NCI-H128 (cell line): ENCODE measurements at regions not wholly inside any gene's neighbourhood (a gene's known extent, or its start where the extent isn't known, plus 50 kb on each side); places are given as distances from the start of the nearest gene placed in this dataset.

Source experiments
- DNase-seq: peaks from one replicate; lab custom pipeline; 2025; ENCODE audit not compliant: unreplicated experiment; lab: John Stamatoyannopoulos, UW

DNA sequence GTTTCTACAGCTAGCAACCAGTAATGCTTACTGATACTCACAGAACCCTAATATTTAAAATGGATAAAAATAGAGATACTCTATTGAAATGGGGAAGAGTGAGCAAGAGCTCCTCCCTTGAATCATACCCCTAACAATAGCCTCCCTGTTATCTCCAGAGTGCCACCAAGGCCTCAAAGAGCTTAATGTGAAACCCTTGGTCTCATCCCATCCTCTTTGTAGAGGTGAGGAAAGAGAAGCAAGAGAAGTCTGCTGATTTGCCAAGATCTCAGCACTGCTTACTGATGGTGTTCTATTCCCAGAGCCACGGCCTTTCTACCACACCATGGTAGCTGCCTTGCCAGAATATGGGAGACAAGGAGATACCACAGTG lies 463.4 kb upstream of the PROK2 start:
- DNase-seq: no peak

DNA sequence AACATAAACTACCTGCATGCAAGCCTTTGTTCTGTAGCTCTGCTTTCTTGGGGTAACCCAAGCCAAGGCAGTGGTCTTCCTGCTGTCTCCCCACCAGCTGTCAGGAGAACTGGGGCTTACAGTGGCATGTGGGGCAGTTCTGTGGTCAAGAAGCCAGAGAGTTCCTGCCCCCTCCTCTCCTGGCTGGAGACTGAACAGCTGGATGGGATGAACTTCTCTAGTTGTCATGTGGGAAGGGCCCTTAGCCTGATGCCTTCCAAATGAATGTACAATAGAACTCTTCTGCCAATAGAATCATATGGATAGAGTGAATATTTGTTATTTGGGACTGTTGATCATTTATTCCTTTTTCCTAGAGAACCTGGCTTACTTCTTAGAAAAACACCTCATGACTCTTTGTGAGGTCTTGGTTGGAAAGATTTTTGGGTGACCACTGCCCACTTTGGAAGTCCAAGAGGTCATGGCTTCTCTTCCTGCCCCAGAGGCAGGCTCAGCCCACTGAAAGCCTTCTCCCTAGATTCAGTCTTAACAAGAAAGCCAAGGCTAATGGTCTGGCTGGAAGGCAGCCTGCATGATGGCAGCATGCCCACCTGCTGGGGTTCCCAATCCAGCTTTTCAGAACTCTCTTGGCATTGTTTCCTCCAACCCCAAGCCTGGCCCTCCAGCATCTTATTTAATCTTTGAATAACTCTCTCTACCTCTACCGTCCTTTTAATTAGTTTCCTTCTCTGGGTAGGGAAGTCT lies 462.9 kb upstream of the PROK2 start:
- no peak for DNase-seq

DNA sequence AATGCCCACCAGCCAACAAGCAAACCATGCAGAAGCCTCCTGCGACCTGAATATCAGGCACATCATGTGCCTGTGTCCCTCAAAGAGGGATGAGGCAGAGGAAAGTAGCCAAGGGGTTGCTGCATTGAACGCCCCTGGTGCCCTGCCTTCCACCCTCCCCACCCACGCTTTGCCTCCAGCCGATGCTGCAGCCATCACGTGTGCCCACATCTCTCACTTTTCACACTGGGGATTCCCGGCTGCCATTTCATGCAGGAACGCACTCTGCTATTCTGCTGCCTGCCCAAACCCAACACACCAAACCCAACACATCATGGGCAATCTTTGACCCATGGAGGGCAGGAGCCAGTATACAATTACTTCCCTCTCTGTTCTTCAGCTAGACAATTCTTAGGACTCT lies 462.2 kb upstream of the PROK2 start:
- no peak for DNase-seq

DNA sequence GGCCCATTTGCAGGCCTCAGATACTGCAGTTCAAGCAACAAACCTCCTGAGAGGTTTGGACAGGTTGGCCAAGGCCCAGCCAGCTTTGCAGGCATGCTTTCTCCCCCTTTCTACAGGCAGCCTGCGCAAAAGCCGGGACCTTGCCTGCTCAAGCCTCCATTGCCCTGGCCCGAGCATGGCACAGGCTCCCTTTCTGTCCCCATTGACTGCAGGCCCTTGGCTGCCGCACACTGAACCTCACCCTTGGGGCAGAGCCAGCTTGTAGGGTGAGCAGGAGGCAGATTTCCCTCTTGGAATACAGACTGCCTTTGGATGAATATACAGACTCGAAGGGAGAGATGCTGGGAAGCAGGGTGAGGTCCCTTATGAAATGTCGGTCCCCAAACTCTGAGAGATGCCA lies 461.7 kb upstream of the PROK2 start:
- no peak for DNase-seq

DNA sequence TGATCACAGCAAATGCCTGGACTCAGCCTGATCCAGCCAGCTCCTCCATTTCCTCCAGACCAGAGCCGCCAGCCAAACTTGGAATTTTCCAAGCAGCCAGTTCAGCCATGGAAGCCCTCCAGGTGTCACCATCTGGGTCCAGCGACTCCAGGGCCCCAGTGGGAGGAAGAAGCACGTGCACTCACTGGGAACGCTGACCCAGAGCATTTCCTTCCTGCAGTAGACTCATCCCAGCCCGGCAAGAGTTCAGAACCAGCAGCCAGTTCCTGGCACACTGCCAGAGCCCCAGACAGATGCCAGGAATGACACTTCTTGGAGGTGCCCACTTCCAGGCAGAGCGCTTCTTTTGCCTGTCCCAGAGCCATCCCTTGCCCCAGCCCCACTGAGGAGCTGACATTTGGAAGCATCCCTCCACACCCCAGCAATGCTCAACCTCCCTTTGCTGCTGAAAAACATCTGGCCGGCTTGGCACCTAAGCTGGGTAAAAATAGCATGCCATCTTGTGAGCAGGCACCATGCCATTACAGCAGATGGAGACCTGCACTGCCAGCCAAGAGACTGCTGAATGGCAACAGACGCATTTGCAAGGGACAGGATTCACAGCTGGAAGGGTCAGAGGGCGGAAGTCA lies 460.3 kb upstream of the PROK2 start:
- no peak for DNase-seq

DNA sequence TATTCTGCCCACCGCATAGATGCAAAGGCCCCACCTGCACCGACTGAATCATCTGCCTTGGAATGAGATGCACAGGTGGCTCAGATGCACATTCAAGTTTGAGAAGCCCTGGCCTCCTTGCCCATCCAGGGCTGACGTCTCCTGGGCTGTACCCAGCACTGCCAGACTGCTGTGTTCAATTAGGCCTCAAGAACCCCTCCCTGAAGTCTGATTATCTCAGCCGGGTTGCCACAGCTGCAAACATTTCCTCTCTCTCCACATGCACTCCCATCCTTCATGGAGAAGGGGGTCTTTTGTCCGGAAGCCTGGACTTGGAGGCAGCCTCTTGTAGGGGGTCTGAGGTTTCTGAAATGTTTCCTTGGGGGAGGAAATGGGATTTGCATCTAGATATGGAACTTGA lies 459.4 kb upstream of the PROK2 start:
- DNase-seq: no peak

DNA sequence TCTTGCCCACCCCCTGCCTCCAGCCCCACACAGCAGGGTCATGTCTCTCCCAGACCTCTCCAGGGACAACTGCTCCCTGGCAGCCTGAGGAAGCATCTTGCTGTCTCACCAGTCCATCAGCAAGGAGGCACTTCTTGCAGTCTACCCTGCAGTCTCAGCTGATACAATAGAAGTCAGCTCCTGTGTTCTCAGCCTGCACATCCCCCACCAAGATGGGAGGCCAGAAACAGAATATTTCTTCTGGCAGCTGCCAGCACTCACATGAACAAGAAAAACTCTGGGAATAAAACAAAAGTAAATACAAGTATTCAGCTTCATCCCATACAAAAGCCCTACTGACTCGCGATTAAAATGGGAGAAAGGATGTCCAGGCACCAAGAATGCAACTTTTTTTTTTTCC lies 457.4 kb upstream of the PROK2 start:
- no peak for DNase-seq

DNA sequence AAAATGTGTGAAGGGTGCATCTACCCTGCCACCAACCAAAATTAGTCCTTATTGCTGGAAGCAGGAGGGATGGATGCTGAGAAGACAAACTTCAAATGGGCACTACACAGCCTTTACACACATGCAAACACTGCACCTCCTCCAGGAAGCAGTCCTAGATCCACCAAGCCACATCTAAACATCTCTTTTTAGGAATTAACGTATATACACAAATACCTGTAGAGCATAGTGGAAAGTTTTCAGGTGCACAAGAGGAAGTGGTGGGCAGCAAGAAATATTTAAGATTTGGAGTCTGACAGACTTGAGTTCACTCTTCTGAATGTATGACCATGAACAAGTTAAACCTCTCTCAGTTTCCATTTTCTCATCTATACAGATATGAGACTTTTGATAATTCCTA lies 456.6 kb upstream of the PROK2 start:
- no peak for DNase-seq

DNA sequence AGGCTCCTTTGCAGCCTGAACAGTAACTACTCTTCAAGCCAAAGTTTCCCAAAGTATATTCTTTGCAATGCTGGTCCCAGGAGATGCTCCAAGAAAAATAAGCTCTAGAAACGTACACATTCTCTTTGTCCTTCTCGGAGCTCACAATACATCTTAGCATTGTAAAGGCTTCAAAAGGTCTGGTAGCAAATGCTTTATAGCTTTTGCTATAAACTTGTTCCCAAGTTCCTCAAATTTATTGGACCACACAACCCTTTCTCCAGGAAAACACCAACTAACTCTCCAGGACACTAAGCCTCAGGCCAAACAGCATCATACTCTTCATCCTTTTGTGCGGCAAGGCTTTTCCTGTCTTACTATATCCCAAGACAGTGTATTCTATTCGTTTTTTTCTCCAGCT lies 455.6 kb upstream of the PROK2 start:
- DNase-seq: no peak

DNA sequence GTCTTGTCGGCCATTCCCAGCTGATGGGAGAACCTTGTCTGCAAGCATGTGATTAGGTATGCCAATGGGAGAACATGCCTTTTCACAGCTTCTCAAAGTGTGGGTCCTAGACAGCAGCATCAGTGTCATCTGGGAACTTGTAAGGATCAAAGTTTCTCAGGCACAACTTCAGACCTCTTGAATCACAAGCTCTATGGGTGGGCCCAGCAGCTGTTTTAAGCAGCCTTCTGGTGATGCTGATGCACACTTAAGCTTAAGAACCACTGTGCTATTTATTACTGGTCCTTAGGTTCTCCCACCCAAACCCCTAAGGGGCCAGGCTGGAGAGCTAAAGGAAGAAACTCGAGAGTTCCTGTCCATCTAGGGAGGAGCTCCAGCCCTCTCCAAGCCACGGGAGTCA lies 453.9 kb upstream of the PROK2 start:
- no peak for DNase-seq

DNA sequence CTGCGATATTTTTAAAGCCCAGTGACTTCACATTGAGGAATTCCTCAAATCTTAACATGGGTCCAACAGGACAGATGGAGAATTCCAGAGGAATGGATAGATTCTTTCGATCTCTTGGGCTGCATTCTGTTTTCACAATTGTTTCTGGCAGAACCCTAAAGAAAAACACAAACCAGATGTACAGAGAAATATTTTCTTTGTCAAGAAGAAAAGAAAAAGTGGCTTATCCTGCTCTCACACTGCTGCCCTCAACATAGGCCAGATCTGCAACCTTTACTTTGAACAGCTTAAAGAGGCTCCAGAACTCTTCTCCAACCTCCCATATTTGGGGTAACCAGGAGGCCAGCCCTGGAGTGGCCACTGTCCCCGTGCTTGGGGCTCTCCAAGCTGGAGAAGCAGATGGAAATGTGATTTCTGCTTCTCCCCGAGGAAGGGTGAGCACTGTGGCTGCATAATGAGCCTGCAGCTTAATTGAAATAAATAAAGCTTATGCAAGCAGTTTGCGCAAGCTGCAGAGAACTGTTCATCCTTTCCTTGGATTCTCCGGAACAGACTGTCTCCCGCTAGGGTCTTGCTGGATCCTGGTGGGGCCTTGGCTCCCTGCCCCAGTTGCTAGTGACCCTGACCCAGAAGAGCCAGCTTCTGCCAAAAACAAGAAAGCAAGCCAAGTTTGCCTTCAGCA lies 453.2 kb upstream of the PROK2 start:
- no peak for DNase-seq

DNA sequence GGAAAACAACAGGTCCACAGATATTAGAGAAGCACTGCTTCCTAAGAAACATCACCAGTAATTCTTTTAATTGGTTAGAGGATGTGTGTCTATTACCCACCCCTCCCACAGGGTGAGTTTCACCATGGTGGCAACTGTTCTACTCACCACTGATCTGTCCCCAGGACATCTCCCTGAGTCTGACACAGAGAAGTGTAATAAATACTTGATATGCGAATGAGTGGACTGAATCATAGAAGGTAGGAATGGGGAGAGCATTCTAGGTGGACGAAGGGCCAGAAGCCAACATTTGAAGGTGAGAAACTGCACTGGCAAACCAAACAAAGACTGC lies 452.7 kb upstream of the PROK2 start:
- DNase-seq: no peak

DNA sequence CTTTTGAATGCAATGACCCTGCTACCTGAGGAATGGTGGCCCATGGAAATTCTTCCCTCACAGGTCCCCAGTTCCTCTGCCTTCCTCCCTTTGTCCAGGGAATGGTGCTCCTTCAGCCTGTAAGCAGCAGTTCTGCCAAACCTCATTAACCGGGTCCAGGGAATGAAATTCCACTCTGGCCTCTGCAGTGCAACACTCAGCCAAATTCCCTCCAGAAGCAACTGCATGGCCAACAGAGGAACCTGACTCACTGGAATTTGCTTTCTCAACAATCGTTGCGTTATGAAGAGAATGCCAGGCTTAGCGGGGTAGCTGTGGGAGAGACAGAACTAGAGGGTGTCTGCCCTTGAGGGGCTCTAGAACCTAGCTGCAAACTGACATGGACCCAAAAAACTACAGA lies 449.4 kb upstream of the PROK2 start:
- DNase-seq: no peak

DNA sequence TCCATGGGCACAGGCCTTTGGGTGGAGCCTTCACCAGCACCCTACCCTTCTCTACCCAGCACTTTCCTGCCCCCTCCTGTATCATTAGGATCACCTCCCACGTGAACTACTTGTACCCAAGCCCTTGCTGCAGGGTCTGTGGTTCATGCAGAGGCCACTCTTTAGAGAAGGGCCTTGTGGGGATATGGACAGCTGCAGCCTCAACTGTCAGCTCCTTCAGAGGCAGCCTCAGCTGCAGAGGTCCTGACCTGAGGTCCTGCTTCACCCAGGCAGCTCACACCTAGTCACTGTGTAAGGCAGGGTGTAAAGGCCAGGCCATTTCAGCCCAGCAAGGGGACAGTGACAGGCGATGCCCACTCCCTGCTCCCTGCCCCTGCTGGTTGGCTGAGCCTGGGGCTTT lies 448.6 kb upstream of the PROK2 start:
- no peak for DNase-seq

DNA sequence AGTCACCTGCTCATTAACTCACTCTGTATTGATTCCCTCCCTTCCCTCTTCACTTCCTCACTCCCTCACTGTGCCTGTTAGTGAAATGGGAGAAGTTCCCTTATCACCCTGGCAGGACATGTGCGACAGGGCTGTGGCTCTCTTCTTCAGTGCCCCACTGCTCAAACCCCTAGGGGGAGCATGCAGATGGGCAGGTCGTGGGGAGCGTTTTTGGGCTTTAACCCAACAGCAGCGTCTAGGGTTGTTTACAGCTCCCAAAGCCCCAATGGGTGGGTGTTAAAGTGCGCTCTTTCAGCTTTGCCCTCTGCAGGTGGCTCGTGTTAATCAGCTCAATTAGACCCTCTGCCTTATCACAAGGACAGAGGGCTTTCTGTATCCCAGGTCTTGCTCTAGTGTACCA lies 447.8 kb upstream of the PROK2 start:
- DNase-seq: no peak

DNA sequence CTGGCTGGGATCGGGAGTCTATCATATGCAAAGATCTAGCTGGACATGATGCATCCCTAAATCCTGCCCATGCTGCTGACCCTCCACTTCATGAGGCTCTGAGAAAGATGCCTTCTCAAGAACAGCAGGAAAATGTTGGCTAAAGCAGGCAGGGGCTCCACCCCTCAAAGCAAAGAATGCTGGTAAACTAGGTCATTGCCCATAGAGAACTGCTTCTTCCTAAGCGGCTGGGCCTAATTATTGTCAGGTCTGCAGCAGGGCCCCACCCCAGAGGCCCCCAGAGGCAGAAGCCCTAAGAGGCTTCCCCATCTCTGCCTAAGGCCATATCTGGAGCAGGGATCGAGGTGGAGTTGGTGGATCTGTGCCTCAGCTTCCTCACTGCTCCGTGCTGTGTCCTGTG lies 447.4 kb upstream of the PROK2 start:
- no peak for DNase-seq

DNA sequence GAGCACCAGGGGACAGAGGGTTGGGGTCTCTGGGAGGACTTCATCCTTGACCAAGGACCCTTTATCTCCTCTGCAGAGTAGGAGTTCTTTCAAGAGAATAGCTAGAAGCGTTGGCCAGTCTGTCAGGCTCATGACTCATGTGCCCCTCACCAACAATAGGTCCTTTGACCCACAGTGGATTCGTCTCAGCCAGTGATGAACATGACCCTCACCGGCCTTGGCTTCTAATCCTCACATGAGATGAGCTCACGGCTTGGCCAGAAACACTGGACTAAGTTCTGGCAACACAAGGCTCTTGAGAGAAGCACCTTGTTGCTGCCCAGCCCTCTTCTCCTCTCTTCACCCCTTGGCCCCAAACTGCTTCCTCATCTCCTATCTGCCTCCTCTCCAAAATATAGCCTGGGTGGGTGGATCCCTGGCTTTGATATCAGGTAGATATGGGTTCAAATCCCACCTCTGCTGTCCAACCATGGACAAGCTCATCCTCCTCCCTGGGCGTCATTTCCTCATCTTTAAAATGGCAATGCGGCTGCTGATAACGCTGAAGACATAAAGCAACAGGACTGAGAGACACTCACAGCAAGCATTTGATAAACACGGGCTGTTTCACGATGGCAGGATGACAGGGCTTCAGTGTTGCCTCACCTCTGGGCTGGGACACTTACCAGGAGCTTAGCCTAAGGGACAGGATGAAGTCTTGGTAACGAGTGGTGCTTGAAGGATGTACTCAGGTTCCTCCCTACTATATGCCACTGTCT lies 446.7 kb upstream of the PROK2 start:
- DNase-seq: no peak

DNA sequence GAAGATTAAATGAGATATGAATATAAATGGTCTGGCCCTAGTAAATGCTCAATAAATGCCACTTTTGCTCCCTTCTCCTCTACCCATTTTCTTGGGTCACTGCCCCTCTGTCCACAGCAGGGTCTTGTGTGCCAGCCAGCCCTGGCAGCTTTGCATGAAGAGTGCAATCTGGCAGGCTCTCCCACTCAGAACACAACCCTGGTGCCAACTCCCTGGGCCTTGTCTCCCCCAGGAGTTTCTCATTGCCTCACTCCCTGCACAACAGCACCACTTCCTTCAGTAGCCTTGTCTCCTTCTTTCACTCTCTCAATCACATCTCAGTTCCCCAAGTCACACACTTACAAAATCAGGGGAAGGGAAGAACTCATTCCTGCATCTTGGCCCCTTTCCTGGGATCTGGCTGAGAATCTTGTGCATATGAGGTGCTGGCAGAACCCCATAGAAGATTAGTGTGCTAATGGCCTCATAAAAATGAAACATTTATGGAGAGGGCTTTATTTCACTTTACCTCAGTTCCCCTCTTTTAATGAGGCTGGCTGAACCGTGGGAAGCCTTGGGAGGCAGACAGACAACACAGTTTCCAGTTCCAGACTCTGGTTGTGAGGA lies 445.9 kb upstream of the PROK2 start:
- DNase-seq: no peak

DNA sequence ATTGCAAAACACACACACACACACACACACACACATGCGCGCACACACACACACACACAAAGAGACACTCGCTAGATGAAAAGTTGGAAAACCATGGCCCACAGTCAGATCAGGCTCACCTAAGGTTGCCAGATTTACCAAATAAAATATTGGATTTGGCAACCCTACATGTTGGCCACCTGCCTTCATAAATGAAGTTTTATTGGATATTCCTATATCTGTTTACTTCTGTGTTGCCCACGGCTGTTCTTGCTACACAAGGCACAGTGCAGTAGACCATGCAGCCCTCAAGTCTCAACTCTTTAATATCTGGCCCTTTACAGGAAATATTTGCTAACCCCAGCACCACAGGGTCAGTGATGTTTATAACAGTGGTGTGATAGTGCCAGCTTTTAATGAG lies 445.0 kb upstream of the PROK2 start:
- no peak for DNase-seq

DNA sequence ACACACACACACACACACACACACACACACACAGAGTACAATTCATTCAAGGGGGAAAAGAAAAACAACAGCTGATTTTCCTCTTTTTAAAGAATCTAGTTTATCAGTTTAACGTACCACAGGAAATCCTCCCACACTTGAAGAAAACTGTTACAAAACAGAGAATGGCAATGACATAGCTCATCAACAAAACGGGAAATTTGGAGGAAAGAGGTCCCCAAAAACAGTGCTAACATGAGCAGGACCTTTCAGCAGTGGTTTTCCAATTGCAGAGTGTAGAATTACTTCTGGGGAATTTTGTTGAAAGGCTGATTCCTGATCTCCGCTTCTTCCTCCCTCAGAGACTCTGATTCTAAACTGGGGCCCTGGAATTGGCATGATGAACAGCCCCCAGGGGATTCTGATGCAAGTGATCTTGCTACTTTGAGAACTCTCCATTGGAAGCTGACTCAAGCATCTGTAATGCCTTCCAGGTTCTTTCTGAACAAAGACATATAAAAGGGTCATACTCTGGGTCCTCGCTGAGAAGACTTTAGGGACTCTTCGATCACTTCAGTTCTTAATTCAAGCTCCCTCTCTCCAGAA lies 442.6 kb upstream of the PROK2 start:
- DNase-seq: no peak

DNA sequence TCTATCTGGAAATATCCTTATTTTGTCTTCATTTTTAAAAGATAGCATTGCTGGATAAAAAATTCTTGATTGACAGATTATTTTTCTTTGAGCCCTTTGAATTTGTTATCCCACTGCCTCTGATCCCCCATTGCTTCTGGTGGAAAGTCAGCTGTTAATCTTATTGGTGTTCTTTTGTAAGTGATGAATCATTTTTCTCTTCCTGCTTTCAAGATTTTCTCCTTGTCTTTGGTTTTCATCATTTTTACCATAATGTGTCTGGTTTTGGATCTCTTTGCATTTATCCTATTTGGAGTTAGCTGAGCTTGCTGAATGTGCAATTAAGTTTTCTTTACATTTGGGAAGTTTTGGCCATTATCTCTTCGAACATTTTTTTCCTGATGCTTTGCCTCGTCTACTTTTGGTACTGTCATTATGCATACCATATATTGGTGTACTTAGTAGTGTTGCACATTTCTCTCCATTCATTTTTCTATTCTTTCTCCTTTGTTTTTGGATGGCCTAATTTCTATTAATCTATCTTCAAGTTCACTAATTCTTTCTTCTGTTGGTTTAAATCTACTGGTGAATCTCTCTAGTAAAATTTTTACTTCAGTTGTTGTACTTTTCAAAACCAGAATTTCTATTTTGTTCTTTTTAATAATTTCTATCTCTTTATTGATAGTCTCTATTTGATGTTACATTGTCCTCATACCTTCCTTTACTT lies 440.0 kb upstream of the PROK2 start:
- DNase-seq: no peak
